ENCODE measurements at regions not wholly inside any gene's neighbourhood (a gene's known extent, or its start where the extent isn't known, plus 50 kb on each side); places are given as distances from the start of the nearest gene placed in this dataset.
"Not testable (repeated sequence)": the region's sequence is repeated elsewhere in the genome, so short reads cannot be mapped to it uniquely, and the experiment has no call there.

DNA sequence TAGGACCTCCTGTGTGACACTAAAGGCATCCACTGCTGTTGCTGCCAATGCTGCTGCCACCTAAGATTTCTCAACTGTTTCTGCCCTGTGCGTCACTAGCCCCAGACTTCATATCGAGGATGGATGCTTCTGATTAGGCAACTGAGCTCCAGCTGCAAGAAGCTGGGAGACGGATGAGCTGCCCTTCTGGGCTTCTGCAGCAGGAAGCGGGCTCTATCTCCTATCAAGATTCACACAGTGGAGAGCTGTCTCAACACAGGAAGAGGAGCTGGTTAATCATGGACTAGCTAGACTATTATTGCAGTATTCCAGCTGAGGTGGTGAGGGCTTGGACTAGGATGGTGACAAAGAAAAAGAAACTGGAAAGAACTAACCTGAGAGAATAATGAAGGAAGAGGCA lies 59.2 kb upstream of the PELI2 start:
- no peak for DNase-seq

DNA sequence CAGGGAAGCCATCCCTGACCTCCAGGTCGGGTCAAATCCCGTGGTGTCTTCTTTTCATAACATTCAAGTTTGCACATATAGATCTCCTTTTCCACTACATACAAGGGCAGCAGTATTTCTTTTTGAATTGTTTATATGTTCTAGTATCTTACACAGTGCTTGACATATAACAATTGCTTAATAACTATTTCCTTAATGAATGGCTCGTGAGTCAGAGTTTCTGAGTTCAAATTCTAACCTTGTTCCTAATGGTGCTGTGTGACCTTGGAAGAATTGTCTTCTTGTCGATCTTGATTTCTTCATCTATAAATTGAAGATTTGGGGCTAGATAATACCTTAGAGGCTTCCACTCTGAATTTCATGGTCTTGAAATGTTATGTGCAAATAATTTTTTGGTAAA lies 57.2 kb upstream of the PELI2 start:
- DNase-seq = no peak

DNA sequence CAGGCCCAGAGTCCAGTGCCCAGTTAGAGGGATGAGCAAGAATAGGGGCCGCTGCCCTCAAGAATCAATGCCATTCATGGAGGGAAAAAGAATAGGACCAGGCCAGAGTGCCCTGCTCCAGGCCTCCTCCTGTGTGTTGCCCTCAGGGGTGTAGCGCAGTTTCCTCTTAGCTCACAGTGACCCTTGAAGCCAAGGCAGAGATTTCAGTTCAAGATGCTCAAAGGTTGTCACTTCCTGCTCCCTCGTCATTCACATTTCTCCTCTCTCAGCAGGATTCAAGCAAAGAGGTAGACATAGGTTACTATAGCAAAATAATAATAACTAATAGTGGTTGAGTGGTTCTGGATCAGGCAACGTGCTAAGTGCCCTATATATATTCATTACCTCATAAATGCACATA lies 55.1 kb upstream of the PELI2 start:
- DNase-seq = no peak

DNA sequence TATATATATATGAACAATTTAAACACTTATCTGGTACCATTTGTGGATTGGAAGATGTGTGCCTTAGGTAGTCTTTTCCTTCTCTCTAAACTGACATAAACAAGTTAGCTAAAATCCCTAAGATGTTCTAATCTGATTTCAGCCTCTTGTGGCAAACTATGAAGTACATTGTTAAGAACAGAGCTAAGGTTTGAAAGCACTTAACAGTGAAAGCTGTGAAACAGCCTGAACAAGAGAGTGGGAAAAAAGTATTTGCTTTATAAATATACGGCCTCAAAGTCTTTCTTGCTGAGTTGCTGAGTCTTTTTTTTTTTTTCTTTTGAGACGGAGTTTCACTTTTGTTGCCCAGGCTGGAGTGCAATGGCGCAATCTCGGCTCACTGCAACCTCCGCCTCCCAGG lies 53.7 kb upstream of the PELI2 start:
- no peak for DNase-seq

DNA sequence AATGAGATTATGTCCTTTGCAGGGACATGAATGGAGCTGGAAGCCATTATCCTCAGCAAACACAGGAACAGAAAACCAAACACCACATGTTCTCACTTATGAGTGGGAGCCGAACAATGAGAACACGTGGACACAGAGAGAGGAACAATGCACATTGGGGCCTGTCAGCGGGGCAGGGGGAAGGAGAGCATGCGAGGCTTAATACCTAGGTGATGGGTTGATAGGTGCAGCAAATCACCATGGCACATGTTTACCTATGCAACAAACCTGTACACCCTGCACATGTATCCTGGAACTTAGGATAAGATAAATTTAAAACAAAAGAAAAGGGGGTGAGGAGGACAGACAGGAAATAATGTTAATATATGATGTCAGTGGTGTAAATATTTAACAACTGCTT lies 53.0 kb upstream of the PELI2 start:
- DNase-seq = not testable (repeated sequence)

DNA sequence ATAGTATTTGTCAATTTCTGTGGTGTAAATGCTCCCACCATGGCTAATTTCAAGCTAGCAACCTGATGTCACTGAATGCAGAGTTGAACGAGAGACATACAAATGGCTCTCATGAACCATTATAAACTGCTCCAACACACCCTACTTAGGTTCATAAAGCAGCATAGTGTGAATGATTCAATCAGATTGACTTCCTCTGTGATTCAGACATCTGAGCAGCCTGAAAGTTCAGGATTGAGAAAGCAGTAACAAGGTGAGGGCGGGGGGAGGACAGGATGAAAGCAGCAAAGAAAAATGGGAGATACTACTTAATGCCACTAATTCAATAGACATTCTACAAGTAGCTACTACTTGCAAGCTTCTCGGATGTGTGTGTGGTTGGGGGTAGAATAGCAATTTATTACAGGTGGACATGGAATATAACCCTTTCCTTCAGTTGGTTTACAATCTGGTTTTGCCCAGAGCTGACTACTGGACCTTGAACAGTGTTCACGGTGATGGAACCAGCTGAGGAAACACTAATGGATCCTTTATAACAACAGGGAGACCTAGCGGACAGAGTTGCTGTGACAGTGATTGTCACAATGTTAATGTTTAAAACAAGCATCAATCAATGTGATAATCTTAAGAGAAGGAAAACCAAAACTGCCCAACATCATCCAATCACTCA lies 52.5 kb upstream of the PELI2 start:
- DNase-seq = no peak

Data from NCI-H1417 treated with DMSO at 0.1 percent for 48 hours (cell line).